Chondrocyte (in vitro differentiated cells): ENCODE measurements at regions not wholly inside any gene's neighbourhood (a gene's known extent, or its start where the extent isn't known, plus 50 kb on each side); places are given as distances from the start of the nearest gene placed in this dataset.

ENCODE experiments used
- DNase-seq: peaks from one replicate; pipeline ENCODE4 v3.0.0; 2021; ENCODE audit warnings: mixed read lengths, low spot score
- H3K27ac Mint-ChIP-seq: one replicate; pipeline ENCODE4 v1.8.0; 2021; ENCODE audit warnings: mild to moderate bottlenecking, moderate library complexity, mixed read lengths; ENCODE audit not compliant: unreplicated experiment
- H3K27me3 Mint-ChIP-seq: 2 replicates; pipeline ENCODE4 v1.8.0; 2021; ENCODE audit warnings: low read depth, mixed read lengths
- H3K36me3 Mint-ChIP-seq: 2 replicates; pipeline ENCODE4 v1.8.0; 2021; ENCODE audit warnings: low read depth, mixed read lengths
- H3K4me1 Mint-ChIP-seq: 2 replicates; pipeline ENCODE4 v1.8.0; 2021; ENCODE audit warnings: low read depth, mild to moderate bottlenecking, mixed read lengths
- H3K4me3 Mint-ChIP-seq: one replicate; pipeline ENCODE4 v1.8.0; 2021; ENCODE audit warnings: mild to moderate bottlenecking, moderate library complexity, mixed read lengths; ENCODE audit not compliant: unreplicated experiment
- H3K9me3 Mint-ChIP-seq: 2 replicates; pipeline ENCODE4 v1.8.0; 2021; ENCODE audit warnings: low read depth, mixed read lengths
- TF ChIP-seq, protein P1 (sequence below): fragments of 200-600 bp; sonication (generic); IDR thresholded peaks from 2 replicates; pipeline ENCODE4 v1.5.0; 2021; ENCODE audit warnings: antibody characterized with exemption, mild to moderate bottlenecking, moderate library complexity

- Mint-ChIP-seq H3K27ac (no peak overlapping the region), H3K4me1 (no peaks in the 10 kb centered on the region), H3K27me3 (no peaks in the 10 kb centered on the region), H3K4me3 (no peak overlapping the region), H3K9me3 (no peaks in the 10 kb centered on the region), H3K36me3 (no peaks in the 10 kb centered on the region)
- TF ChIP-seq, protein P1, sequence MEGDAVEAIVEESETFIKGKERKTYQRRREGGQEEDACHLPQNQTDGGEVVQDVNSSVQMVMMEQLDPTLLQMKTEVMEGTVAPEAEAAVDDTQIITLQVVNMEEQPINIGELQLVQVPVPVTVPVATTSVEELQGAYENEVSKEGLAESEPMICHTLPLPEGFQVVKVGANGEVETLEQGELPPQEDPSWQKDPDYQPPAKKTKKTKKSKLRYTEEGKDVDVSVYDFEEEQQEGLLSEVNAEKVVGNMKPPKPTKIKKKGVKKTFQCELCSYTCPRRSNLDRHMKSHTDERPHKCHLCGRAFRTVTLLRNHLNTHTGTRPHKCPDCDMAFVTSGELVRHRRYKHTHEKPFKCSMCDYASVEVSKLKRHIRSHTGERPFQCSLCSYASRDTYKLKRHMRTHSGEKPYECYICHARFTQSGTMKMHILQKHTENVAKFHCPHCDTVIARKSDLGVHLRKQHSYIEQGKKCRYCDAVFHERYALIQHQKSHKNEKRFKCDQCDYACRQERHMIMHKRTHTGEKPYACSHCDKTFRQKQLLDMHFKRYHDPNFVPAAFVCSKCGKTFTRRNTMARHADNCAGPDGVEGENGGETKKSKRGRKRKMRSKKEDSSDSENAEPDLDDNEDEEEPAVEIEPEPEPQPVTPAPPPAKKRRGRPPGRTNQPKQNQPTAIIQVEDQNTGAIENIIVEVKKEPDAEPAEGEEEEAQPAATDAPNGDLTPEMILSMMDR: no peak
- no peak for DNase-seq
Measured at GRCh38 chrX:134095366-134095765, 110.0 kb upstream of the GPC3 start.

DNA sequence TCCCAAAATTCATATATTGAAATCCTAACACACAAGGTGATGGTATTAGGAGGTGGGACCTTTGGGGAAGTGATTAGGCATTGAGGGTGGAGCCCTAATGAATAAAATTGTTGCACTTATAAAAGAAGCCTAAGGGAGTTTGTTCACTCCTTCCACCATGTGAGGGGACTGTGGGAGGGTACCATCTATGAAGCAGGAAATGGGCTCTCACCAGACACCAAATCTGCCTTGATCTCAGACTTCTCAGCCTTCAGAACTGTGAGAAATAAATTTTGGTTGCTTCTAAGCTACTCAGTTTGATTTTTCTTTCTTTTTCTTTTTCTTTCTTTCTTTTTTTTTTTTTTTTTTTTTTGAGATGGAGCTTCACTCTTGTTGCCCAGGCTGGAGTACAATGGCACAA, 116.2 kb upstream of the GPC3 start:
- Mint-ChIP-seq H3K27ac (no peak overlapping the region), H3K36me3 (no peaks in the 10 kb centered on the region), H3K9me3 (peaks cover 4% of the 10 kb centered on the region), H3K4me3 (no peak overlapping the region), H3K4me1 (no peaks in the 10 kb centered on the region), H3K27me3 (no peaks in the 10 kb centered on the region)
- DNase-seq: no peak
- TF ChIP-seq, protein P1: no peak

GRCh38 chrX:134115270-134115669, 121.7 kb upstream of the CCDC160 start:
- Mint-ChIP-seq H3K4me3 (no peak overlapping the region), H3K9me3 (peaks cover 8% of the 10 kb centered on the region), H3K27ac (no peak overlapping the region), H3K4me1 (no peaks in the 10 kb centered on the region), H3K36me3 (peaks cover 3% of the 10 kb centered on the region), H3K27me3 (peaks cover 5% of the 10 kb centered on the region)
- TF ChIP-seq, protein P1: no peak
- no peak for DNase-seq

- Mint-ChIP-seq H3K4me3 (no peak overlapping the region), H3K27ac (no peak overlapping the region), H3K36me3 (no peaks in the 10 kb centered on the region), H3K9me3 (no peaks in the 10 kb centered on the region), H3K27me3 (no peaks in the 10 kb centered on the region), H3K4me1 (peaks cover 8% of the 10 kb centered on the region)
- TF ChIP-seq, protein P1: no peak
- no peak for DNase-seq
Measured at GRCh38 chrX:134137341-134137740, 99.6 kb upstream of the CCDC160 start.

- no peak for DNase-seq
- H3K27ac Mint-ChIP-seq: no peak overlapping the region
- TF ChIP-seq, protein P1: no peak
- peaks cover 8% of the 10 kb centered on the region for H3K4me1 Mint-ChIP-seq
- no peaks in the 10 kb centered on the region for H3K36me3 Mint-ChIP-seq
- H3K9me3 Mint-ChIP-seq: no peaks in the 10 kb centered on the region
- no peaks in the 10 kb centered on the region for H3K27me3 Mint-ChIP-seq
- H3K4me3 Mint-ChIP-seq: no peak overlapping the region
Measured at GRCh38 chrX:134139090-134139489, 97.9 kb upstream of the CCDC160 start.
